GM21619 (cell line): ENCODE measurements at regions not wholly inside any gene's neighbourhood (a gene's known extent, or its start where the extent isn't known, plus 50 kb on each side); places are given as distances from the start of the nearest gene placed in this dataset.
A peak's percentile ranks its signal among the peaks of the same experiment; 100 is the strongest.
"Not testable (repeated sequence)": the region's sequence is repeated elsewhere in the genome, so short reads cannot be mapped to it uniquely, and the experiment has no call there.

Source experiments
- ATAC-seq: cut with Tn5 transposase; IDR thresholded peaks from one replicate; pipeline ENCODE4 v1.9.1; 2021; ENCODE audit not compliant: unreplicated experiment

- ATAC-seq: peak; percentile 88
These were observed 181.0 kb upstream of the CLINT1 start for GRCh38 chr5:158039911-158040347.

DNA sequence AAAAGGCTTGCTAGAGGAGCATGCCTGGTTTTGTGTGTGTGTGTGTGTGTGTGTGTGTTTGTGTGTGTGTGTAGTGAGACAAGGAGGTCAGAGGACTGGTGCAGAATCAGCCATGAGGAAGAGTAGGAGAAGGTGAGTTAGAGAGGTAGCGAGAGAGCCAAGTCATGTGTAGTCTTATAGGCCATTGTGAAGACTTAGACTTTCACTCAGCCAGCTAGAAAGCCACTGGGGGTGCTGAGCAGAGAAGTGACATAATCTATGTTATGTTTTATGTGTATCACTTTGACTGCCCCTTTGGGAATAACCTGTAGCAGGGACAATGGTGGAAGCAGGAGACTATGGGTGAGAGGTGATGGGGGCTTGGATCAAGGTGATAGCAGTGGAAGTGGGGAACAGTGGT, 180.5 kb upstream of the CLINT1 start:
- ATAC-seq: peak; percentile 21

GRCh38 chr5:158036983-158037595, 178.1 kb upstream of the CLINT1 start:
- ATAC-seq: not testable (repeated sequence)

DNA sequence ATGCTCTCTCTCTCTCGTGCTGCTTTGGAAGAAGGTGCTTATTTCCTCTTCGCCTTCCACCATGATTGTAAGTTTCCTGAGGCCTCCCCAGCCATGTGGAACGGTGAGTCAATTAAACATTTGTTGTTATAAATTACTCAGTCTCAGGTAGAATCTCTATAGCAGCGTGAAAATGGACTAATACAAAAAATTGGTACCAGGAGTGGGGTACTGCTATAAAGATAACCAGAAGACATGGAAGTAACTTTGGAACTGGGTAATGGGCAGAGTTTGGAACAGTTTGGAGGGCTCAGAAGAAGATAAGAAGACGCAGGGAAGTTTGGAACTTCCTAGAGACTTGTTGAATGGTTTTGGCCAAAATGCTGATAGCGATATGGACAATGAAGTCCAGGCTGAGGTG, 175.6 kb upstream of the CLINT1 start:
- ATAC-seq: not testable (repeated sequence)

DNA sequence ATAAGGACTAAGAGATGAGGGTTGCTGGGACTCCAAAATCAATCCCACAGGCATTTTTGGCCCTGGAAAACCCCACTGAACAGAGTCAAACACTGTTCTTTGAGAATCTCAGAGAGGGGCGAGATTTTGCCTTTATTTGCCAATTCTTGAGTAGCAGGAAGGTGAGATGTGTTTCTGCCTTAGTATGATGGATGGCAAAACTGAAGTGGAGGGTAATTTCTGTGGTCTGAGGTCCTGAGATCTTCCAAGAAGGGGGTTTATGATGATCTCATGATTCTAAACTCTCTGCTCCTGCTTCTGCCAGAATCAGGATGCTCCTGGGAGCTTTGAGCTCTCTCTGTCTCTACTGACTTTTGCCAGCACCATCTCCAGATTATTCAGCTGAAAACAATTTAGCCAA, 174.8 kb upstream of the CLINT1 start:
- no peak for ATAC-seq

DNA sequence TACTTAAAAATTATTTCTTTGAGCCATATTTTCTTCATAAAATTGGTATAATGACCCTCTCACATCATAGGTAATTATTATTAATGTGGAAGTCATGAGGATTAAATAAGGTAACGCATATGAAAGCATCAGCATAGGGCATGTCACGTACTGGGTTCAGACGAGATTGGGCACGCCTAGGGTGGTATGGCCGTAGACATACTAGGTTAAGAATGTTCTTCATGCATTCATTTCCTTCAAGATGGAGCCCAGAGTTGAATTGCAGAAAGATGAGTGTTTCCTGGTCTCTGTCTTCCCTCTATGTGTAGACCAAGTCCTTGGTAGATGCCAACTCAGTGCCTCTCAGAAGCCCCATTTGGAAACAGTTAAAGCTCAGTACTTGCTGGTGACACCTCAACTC, 174.1 kb upstream of the CLINT1 start:
- ATAC-seq: no peak

GRCh38 chr5:158032246-158032645, 173.3 kb upstream of the CLINT1 start:
- ATAC-seq: no peak

DNA sequence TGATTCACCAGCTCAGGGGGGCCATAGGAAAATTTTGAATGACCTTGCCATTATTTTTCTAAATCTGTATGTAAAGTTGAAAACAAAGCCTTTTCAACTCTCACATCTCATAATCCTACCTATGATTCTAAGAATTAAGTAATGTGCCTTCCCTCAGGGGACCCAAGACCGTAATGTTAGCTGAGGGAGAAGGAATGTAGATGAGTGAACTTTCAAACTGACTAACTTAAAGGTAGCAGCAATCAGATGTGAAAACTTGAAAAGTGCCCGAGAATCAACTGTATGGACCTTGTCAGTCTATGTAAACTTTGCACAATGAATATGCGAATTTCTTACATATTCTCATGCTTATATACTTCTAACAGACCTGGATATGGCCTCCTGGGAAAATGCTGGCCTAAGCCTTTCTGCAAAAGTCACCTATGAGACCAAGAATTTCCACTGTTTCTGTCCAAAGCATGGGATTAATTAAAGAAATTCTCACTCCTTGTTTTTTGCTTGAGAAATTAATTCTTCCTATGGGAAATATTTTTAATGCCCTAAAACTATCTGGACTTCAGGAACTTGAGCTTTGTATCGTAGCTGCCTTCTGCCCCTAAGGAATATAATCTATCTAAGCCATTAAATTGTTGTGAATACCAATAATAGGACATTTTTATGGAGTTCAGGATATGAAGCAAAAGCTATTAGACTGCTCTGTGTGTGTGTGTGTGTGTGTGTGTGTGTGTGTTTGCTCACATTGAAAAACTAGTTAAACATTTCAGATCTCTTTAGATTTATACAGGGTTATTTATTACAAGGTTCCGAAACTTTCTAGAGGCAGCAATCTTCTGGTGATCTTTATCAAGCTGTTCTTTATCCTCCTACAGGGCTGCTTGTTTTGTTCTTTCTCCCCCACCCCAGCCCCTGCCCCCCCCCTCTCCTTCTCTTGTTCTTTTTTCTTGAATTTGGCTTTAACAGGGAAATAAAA, 169.1 kb upstream of the CLINT1 start:
- ATAC-seq: no peak

GRCh38 chr5:158026304-158027031, 167.5 kb upstream of the CLINT1 start:
- no peak for ATAC-seq

- no peak for ATAC-seq
These were observed 164.3 kb upstream of the CLINT1 start for GRCh38 chr5:158023266-158023665.

DNA sequence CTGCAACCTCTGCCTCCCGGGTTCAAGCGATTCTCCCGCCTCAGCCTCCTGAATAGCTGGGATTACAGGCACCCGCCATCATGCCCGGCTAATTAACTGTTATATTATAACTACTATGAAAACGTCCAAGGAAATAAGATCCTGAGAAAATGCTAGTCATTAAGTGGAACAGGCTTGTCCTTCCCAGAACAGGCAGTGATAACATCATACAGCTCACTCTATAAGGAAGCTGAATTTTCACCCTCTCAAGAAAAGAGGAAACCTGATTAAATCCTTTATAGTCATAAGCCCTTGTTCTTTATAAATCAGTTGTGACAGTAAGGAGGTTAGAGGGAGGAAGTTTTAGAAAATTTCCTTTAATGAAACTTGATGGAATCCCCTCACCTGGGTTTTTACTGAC, 163.9 kb upstream of the CLINT1 start:
- ATAC-seq: no peak

DNA sequence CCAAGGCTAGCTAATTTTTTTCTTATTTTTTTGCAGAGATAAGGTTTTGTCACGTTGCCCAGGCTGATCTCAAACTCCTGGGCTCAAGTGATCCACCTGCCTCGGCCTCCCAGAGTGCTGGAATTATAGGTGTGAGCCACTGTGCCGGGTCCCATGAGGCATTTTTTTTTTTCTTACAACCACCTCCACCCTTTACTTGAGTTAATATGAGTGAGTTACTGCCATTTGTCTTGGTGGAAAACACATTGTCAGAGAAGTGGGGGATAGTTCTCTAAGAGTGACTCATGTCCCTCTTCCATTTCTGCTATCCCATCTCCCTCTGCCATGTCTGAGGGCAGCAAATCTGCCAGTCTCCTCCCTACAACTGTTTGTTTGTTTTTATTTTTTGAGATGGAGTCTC, 163.4 kb upstream of the CLINT1 start:
- ATAC-seq: no peak

- no peak for ATAC-seq
These were observed 161.8 kb upstream of the CLINT1 start for GRCh38 chr5:158020555-158021418.

GRCh38 chr5:158017469-158017868, 158.5 kb upstream of the CLINT1 start:
- ATAC-seq: no peak

- ATAC-seq: no peak
These were observed 155.4 kb upstream of the CLINT1 start for GRCh38 chr5:158014372-158014771.

DNA sequence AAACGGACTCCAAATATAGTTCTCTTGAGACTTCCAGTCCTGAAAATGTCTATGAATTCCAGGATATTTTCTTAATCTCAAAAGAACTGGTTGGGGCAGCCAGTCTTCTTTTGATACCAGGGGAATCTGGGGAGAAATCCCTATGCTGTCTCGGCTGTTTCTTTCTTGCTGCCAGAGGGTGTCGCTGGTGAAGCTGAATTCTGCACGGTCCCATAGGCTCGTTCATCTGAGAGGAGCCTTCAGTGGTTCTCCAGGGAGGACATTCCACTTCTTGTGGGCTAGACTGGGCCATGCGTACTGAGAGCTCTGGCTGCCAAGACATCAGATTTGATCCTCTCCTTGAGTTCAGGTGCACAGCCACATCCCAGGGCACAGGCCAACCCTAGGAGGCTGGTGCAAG, 155.0 kb upstream of the CLINT1 start:
- ATAC-seq: no peak

- no peak for ATAC-seq
These were observed 154.4 kb upstream of the CLINT1 start for GRCh38 chr5:158013303-158013702.

DNA sequence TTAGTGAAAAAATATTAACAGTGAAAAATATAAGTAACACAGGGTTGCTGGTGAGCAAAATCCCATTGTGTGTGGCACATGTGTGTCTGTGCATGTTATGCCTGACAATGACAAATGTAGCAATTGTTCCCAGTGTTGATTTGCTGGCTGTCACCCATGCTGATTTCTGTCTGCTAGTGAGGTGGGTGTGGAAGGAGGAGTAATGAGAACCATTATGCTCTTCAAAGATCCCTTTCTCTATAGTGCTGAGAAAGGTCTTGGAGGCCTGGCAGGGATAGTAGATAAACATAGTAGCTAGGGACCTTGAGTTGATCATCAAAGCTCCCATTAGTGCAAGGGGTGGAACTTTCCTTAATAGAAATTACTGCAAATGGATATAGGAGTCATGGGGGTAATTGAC, 152.5 kb upstream of the CLINT1 start:
- ATAC-seq: no peak

DNA sequence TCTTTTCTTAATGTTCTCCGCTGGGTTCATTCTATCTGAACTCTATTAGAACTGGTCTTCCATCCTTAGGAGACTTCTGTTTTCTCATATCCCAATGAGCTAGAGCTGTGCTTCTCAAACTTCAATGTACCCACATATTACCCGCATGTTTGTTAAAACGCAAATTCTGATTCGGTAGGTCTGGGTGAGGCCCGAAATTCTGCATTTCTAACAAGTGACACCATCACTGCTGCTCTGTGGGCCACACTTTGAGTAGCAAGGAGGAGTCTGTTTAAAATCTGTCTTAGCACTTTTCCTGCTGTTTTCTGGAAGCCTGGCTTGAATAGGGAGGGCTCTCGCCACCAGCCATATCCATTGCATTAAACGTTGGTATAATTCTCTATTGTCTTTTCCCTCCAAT, 151.9 kb upstream of the CLINT1 start:
- ATAC-seq: no peak

DNA sequence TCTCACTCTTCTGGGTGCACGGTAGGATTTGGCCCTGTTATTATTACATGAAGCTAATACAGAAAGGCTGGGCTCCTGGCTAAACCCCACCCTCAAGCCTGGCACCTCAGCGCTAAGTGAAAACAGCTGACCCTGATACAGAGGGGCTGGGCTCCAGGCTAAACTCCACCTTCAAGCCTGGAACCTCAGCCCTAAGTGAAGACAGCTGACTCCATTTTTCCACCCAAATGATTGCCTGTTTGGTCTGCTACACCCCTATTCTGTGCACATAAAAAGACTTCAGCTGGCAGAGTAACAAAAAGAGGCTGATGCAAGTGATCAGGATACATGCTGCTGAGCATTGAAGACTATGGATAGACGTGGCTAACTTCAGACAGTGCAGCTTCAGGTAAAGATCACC, 148.4 kb upstream of the CLINT1 start:
- no peak for ATAC-seq

- no peak for ATAC-seq
These were observed 140.8 kb upstream of the CLINT1 start for GRCh38 chr5:157999696-158000095.
